ENCODE measurements at regions not wholly inside any gene's neighbourhood (a gene's known extent, or its start where the extent isn't known, plus 50 kb on each side); places are given as distances from the start of the nearest gene placed in this dataset.

GRCh38 chr20:22060610-22061009 is 355.1 kb downstream of the PAX1 start:
- H3K27me3 ChIP-seq (ENCODE audit: control insufficient read depth in 2 of 2, insufficient read depth in 2 of 2, low read length in 2 of 2): no peaks in the 10 kb centered on the region; a peak in 1 of 5 replicates
- no peak overlapping the region for H2AFZ ChIP-seq (ENCODE audit: low read depth, low read length)
- TF ChIP-seq, protein P1, sequence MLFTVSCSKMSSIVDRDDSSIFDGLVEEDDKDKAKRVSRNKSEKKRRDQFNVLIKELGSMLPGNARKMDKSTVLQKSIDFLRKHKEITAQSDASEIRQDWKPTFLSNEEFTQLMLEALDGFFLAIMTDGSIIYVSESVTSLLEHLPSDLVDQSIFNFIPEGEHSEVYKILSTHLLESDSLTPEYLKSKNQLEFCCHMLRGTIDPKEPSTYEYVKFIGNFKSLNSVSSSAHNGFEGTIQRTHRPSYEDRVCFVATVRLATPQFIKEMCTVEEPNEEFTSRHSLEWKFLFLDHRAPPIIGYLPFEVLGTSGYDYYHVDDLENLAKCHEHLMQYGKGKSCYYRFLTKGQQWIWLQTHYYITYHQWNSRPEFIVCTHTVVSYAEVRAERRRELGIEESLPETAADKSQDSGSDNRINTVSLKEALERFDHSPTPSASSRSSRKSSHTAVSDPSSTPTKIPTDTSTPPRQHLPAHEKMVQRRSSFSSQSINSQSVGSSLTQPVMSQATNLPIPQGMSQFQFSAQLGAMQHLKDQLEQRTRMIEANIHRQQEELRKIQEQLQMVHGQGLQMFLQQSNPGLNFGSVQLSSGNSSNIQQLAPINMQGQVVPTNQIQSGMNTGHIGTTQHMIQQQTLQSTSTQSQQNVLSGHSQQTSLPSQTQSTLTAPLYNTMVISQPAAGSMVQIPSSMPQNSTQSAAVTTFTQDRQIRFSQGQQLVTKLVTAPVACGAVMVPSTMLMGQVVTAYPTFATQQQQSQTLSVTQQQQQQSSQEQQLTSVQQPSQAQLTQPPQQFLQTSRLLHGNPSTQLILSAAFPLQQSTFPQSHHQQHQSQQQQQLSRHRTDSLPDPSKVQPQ (CRISPR knock-in tag; IDR thresholded peaks at IDR 0.05; ENCODE audit: borderline replicate concordance): no peak
- no peak for TF ChIP-seq CEBPG (CRISPR knock-in tag; IDR thresholded peaks at IDR 0.05)
- no peak for TF ChIP-seq CEBPG (tag; conservative IDR thresholded peaks at IDR 0.05 in 1 of 2, IDR thresholded peaks at IDR 0.05 in 1 of 2)
- DNase-seq (ENCODE audit: extremely low read depth in 1 of 4, low spot score in 3 of 4) (no peak), ATAC-seq (no peak), FAIRE-seq (no peak)
- H3K4me3 ChIP-seq: no peak overlapping the region
- intact Hi-C loops (cut with micrococcal nuclease): no loop called here
- WGBS (ENCODE audit: insufficient coverage, low coverage, missing lambda C conversion rate): 6% methylated on average over 2 of the region's 2 CpGs
- in situ Hi-C loops (cut with MboI): no loop called here
- no peaks in the 10 kb centered on the region for H4K20me1 ChIP-seq (replicated peaks; ENCODE audit: control insufficient read depth, insufficient read depth, low read length)
- H3K9me1 ChIP-seq (ENCODE audit: control insufficient read depth, insufficient read depth, low read length): no peaks in the 10 kb centered on the region
- BruUV-seq (replicated peaks): no TSS peak
- H3K9ac ChIP-seq (ENCODE audit: insufficient read depth in 1 of 2, low read depth in 2 of 2, low read length in 2 of 2): no peak overlapping the region
- H3K27ac ChIP-seq (ENCODE audit: extremely low read depth, low read depth, low read length): no peak overlapping the region
- no peaks in the 10 kb centered on the region for H3K4me1 ChIP-seq (replicated peaks in 1 of 2; ENCODE audit: control insufficient read depth in 2 of 2, insufficient read depth in 2 of 2, low read length in 2 of 2)
- ChIA-PET POLR2A (no interaction called here), CTCF (ENCODE audit: low intra/inter-chr PET ratio) (no interaction called here)
- H3K36me3 ChIP-seq (ENCODE audit: control insufficient read depth, insufficient read depth, low read length): no peaks in the 10 kb centered on the region
- H3K4me2 ChIP-seq (ENCODE audit: insufficient read depth, low read length): no peak overlapping the region
- H3K79me2 ChIP-seq (ENCODE audit: control insufficient read depth, insufficient read depth, low read length): no peaks in the 10 kb centered on the region
- H3K9me3 ChIP-seq (replicated peaks; ENCODE audit: control insufficient read depth, insufficient read depth, low read depth, low read length): no peaks in the 10 kb centered on the region

DNA sequence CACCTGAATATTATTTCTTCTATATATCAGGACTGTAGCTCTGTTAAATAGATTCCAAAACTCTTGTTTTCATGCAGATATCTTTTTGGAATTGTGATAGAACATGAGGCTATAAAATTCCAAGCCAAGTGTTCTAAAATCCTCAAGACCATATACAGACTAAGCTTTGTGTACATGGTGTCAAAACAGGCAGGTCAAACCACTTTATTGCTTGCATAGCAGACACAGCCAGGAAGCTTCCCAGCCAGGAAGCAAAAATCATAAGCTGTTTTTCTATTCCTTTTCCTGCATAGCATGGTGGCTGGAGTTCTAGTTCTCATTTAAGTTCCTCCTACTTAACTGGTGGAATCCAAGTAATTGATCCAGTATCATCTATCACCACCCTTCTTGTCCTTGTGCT is 353.3 kb downstream of the PAX1 start:
- Histone ChIP-seq H3K9ac (ENCODE audit: insufficient read depth in 1 of 2, low read depth in 2 of 2, low read length in 2 of 2) (no peak overlapping the region), H3K9me3 (replicated peaks; ENCODE audit: control insufficient read depth, insufficient read depth, low read depth, low read length) (no peaks in the 10 kb centered on the region), H3K4me1 (replicated peaks in 1 of 2; ENCODE audit: control insufficient read depth in 2 of 2, insufficient read depth in 2 of 2, low read length in 2 of 2) (no peaks in the 10 kb centered on the region), H3K79me2 (ENCODE audit: control insufficient read depth, insufficient read depth, low read length) (no peaks in the 10 kb centered on the region), H3K4me3 (no peak overlapping the region), H3K4me2 (ENCODE audit: insufficient read depth, low read length) (no peak overlapping the region), H4K20me1 (replicated peaks; ENCODE audit: control insufficient read depth, insufficient read depth, low read length) (no peaks in the 10 kb centered on the region), H3K27ac (ENCODE audit: extremely low read depth, low read depth, low read length) (no peak overlapping the region), H3K36me3 (ENCODE audit: control insufficient read depth, insufficient read depth, low read length) (no peaks in the 10 kb centered on the region), H3K27me3 (ENCODE audit: control insufficient read depth in 2 of 2, insufficient read depth in 2 of 2, low read length in 2 of 2) (no peaks in the 10 kb centered on the region; a peak in 1 of 5 replicates), H2AFZ (ENCODE audit: low read depth, low read length) (no peak overlapping the region), H3K9me1 (ENCODE audit: control insufficient read depth, insufficient read depth, low read length) (no peaks in the 10 kb centered on the region)
- intact Hi-C loops (cut with micrococcal nuclease): no loop called here
- TF ChIP-seq POLR3A (IDR thresholded peaks at IDR 0.05; ENCODE audit: borderline replicate concordance, extremely low read depth, insufficient read depth, insufficient read length) (no peak), PBX2 (CRISPR knock-in tag; IDR thresholded peaks at IDR 0.05; ENCODE audit: low read depth) (no peak), PBX2 (tag; conservative IDR thresholded peaks at IDR 0.05; ENCODE audit: low read depth) (no peak)
- TF ChIP-seq, protein P2, sequence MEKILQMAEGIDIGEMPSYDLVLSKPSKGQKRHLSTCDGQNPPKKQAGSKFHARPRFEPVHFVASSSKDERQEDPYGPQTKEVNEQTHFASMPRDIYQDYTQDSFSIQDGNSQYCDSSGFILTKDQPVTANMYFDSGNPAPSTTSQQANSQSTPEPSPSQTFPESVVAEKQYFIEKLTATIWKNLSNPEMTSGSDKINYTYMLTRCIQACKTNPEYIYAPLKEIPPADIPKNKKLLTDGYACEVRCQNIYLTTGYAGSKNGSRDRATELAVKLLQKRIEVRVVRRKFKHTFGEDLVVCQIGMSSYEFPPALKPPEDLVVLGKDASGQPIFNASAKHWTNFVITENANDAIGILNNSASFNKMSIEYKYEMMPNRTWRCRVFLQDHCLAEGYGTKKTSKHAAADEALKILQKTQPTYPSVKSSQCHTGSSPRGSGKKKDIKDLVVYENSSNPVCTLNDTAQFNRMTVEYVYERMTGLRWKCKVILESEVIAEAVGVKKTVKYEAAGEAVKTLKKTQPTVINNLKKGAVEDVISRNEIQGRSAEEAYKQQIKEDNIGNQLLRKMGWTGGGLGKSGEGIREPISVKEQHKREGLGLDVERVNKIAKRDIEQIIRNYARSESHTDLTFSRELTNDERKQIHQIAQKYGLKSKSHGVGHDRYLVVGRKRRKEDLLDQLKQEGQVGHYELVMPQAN (IDR thresholded peaks at IDR 0.05; ENCODE audit: borderline replicate concordance): no peak
- no peak for DNase-seq (ENCODE audit: extremely low read depth in 1 of 4, low spot score in 3 of 4)
- CTCF ChIA-PET (ENCODE audit: low intra/inter-chr PET ratio): no interaction called here
- POLR2A ChIA-PET: no interaction called here
- ATAC-seq: no peak
- no TSS peak for BruUV-seq (replicated peaks)
- in situ Hi-C loops (cut with MboI): no loop called here
- no peak for FAIRE-seq

All from K562 (cell line).